ENCODE measurements at regions not wholly inside any gene's neighbourhood (a gene's known extent, or its start where the extent isn't known, plus 50 kb on each side); places are given as distances from the start of the nearest gene placed in this dataset.

- TF ChIP-seq CTCF (IDR thresholded peaks at IDR 0.05; ENCODE audit: insufficient read depth, low read length, poor library complexity, severe bottlenecking) (no peak), EZH2phosphoT487 (conservative IDR thresholded peaks at IDR 0.05; ENCODE audit: low read length) (no peak)
Observed at GRCh38 chr11:70811915-70812314, 413.6 kb downstream of the CTTN start.
